ENCODE measurements at regions not wholly inside any gene's neighbourhood (a gene's known extent, or its start where the extent isn't known, plus 50 kb on each side); places are given as distances from the start of the nearest gene placed in this dataset.

GRCh38 chr1:191551019-191551418 is 607.2 kb upstream of the RGS18 start:
- no peak for DNase-seq (ENCODE audit: low read depth)
- TF ChIP-seq, protein P1, sequence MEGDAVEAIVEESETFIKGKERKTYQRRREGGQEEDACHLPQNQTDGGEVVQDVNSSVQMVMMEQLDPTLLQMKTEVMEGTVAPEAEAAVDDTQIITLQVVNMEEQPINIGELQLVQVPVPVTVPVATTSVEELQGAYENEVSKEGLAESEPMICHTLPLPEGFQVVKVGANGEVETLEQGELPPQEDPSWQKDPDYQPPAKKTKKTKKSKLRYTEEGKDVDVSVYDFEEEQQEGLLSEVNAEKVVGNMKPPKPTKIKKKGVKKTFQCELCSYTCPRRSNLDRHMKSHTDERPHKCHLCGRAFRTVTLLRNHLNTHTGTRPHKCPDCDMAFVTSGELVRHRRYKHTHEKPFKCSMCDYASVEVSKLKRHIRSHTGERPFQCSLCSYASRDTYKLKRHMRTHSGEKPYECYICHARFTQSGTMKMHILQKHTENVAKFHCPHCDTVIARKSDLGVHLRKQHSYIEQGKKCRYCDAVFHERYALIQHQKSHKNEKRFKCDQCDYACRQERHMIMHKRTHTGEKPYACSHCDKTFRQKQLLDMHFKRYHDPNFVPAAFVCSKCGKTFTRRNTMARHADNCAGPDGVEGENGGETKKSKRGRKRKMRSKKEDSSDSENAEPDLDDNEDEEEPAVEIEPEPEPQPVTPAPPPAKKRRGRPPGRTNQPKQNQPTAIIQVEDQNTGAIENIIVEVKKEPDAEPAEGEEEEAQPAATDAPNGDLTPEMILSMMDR (IDR thresholded peaks at IDR 0.05; ENCODE audit: insufficient read depth, low read length), result no peak
- no peak overlapping the region for H3K4me3 ChIP-seq (ENCODE audit: low read depth, low read length)

DNA sequence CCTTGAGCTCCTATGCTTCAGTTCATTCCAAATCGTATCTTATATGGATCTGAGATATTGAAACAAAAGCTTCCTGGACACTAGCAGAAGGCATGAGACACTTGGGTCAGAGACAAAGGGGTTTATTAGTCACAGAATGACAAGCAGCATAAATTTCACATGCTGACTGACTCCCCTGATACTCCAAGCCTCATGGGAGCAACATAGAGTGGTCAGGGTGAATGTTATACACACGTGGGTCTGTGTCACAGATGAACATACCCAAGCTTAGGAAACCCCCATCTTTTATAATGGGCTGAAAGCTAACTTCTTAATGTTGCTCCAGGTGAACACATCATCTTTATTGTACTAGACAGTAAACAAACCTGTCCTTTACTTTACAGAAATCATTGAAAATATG is 599.9 kb upstream of the RGS18 start:
- TF ChIP-seq, protein P1 (IDR thresholded peaks at IDR 0.05; ENCODE audit: insufficient read depth, low read length), result no peak
- H3K4me3 ChIP-seq (ENCODE audit: low read depth, low read length), result no peak overlapping the region
- no peak for DNase-seq (ENCODE audit: low read depth)

- DNase-seq (ENCODE audit: low read depth), result no peak
- H3K4me3 ChIP-seq (ENCODE audit: low read depth, low read length), result no peak overlapping the region
- TF ChIP-seq, protein P1 (IDR thresholded peaks at IDR 0.05; ENCODE audit: insufficient read depth, low read length), result no peak
These were observed 597.0 kb upstream of the RGS18 start for GRCh38 chr1:191561276-191561675.

- DNase-seq (ENCODE audit: low read depth), result no peak
- H3K4me3 ChIP-seq (ENCODE audit: low read depth, low read length), result no peak overlapping the region
- TF ChIP-seq, protein P1 (IDR thresholded peaks at IDR 0.05; ENCODE audit: insufficient read depth, low read length), result no peak
These were observed 594.0 kb upstream of the RGS18 start for GRCh38 chr1:191564275-191564674.

GRCh38 chr1:191572479-191572878 is 585.8 kb upstream of the RGS18 start:
- TF ChIP-seq, protein P1 (IDR thresholded peaks at IDR 0.05; ENCODE audit: insufficient read depth, low read length), result no peak
- H3K4me3 ChIP-seq (ENCODE audit: low read depth, low read length), result no peak overlapping the region
- no peak for DNase-seq (ENCODE audit: low read depth)

GRCh38 chr1:191575180-191575579 is 583.1 kb upstream of the RGS18 start:
- TF ChIP-seq, protein P1 (IDR thresholded peaks at IDR 0.05; ENCODE audit: insufficient read depth, low read length), result no peak
- no peak for DNase-seq (ENCODE audit: low read depth)
- H3K4me3 ChIP-seq (ENCODE audit: low read depth, low read length), result no peak overlapping the region

DNA sequence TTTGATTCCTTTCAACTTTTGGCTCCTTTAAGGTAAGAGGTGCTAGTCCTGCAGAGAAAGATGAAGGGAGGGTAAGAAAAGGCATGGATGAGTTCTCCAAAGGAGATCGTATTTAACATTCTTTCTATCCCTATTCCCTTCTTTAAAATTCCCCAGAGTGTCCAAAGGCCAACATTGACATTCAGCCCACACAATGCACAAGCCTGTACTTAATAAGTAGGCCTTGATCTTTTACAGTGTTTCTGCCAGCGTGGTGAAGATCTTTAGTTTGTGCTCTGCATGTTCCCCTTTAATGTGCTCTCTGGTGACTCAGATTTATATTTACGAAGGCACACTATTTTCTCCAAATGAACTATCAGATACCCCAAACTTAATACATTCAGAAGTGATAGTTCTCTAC is 582.5 kb upstream of the RGS18 start:
- H3K4me3 ChIP-seq (ENCODE audit: low read depth, low read length), result no peak overlapping the region
- no peak for DNase-seq (ENCODE audit: low read depth)
- TF ChIP-seq, protein P1 (IDR thresholded peaks at IDR 0.05; ENCODE audit: insufficient read depth, low read length), result no peak

All from fibroblast of the aortic adventitia (primary cell).